ENCODE measurements at regions not wholly inside any gene's neighbourhood (a gene's known extent, or its start where the extent isn't known, plus 50 kb on each side); places are given as distances from the start of the nearest gene placed in this dataset.

DNA sequence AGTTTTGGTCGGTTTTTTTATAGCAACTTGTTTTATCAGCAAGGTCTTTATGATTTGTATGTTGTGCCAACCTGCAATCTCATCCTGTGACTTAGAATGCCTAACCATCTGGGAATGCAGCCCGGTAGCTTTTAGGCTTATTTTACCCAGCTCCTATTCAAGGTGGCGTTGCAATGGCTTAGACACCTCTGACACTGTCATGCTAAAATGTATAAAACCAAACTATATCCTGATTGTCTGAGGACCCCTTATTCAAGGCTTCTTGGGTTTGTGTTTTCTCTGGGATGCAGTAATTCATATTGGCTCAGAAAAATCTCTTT lies 209.0 kb upstream of the ALCAM start:
- Histone ChIP-seq H3K4me1 (peaks cover 9% of the 10 kb centered on the region), H3K27me3 (no peaks in the 10 kb centered on the region), H3K27ac (no peak overlapping the region), H3K9me3 (no peaks in the 10 kb centered on the region), H3K36me3 (replicated peaks in 1 of 2; ENCODE audit: insufficient read depth in 1 of 2, low read depth in 2 of 2) (no peaks in the 10 kb centered on the region), H3K4me3 (no peak overlapping the region)
- intact Hi-C loops (cut with DNase I), result no loop called here
- ATAC-seq (no peak), DNase-seq (no peak)
- 67 to 69% methylated on average over 3 of the region's 3 CpGs for WGBS, 2 donors
- no peak for TF ChIP-seq POLR2A (IDR thresholded peaks at IDR 0.05)
- TF ChIP-seq, protein P1, sequence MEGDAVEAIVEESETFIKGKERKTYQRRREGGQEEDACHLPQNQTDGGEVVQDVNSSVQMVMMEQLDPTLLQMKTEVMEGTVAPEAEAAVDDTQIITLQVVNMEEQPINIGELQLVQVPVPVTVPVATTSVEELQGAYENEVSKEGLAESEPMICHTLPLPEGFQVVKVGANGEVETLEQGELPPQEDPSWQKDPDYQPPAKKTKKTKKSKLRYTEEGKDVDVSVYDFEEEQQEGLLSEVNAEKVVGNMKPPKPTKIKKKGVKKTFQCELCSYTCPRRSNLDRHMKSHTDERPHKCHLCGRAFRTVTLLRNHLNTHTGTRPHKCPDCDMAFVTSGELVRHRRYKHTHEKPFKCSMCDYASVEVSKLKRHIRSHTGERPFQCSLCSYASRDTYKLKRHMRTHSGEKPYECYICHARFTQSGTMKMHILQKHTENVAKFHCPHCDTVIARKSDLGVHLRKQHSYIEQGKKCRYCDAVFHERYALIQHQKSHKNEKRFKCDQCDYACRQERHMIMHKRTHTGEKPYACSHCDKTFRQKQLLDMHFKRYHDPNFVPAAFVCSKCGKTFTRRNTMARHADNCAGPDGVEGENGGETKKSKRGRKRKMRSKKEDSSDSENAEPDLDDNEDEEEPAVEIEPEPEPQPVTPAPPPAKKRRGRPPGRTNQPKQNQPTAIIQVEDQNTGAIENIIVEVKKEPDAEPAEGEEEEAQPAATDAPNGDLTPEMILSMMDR (IDR thresholded peaks at IDR 0.05), result no peak

- ATAC-seq (no peak), DNase-seq (no peak)
- Histone ChIP-seq H3K4me3 (no peak overlapping the region), H3K27ac (no peak overlapping the region), H3K4me1 (peaks cover 3% of the 10 kb centered on the region), H3K36me3 (replicated peaks in 1 of 2; ENCODE audit: insufficient read depth in 1 of 2, low read depth in 2 of 2) (no peaks in the 10 kb centered on the region), H3K9me3 (no peaks in the 10 kb centered on the region), H3K27me3 (no peaks in the 10 kb centered on the region)
- intact Hi-C loops (cut with DNase I), result no loop called here
- TF ChIP-seq, protein P1 (IDR thresholded peaks at IDR 0.05), result no peak
- no peak for TF ChIP-seq POLR2A (IDR thresholded peaks at IDR 0.05)
These were observed 208.4 kb upstream of the ALCAM start for GRCh38 chr3:105158286-105158685.

- TF ChIP-seq, protein P1 (IDR thresholded peaks at IDR 0.05), result no peak
- TF ChIP-seq POLR2A (IDR thresholded peaks at IDR 0.05), result no peak
- DNase-seq (no peak), ATAC-seq (no peak)
- no peak overlapping the region for H3K4me3 ChIP-seq
- H3K27me3 ChIP-seq, result no peaks in the 10 kb centered on the region
- no peak overlapping the region for H3K27ac ChIP-seq
- H3K36me3 ChIP-seq (replicated peaks in 1 of 2; ENCODE audit: insufficient read depth in 1 of 2, low read depth in 2 of 2), result no peaks in the 10 kb centered on the region
- no peaks in the 10 kb centered on the region for H3K4me1 ChIP-seq
- WGBS, 2 donors, result 69 to 79% methylated on average over 1 of the region's 1 CpG
- no peaks in the 10 kb centered on the region for H3K9me3 ChIP-seq
- intact Hi-C loops (cut with DNase I), result no loop called here
These were observed 204.3 kb upstream of the ALCAM start for GRCh38 chr3:105162448-105162847.

DNA sequence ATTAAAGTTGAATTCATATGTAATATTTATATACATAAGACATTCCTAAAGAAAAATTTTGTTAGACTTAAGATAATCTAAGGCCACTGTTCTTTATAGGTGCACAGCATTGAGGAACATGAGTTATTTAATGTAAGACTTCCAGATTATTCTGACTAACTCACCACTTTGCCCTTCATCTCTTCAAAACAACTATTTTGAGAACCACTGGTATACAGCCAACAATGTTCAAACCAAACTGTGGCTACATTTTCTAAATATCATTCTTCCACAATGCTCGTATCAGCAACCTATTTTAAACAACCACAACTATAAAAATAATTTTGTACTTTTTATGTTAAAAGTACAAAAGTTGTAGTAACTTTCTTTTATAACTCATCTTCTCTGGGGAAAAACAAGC lies 199.8 kb upstream of the ALCAM start:
- intact Hi-C loops (cut with DNase I), result no loop called here
- Histone ChIP-seq H3K4me3 (no peak overlapping the region), H3K9me3 (no peaks in the 10 kb centered on the region), H3K4me1 (no peaks in the 10 kb centered on the region), H3K27ac (no peak overlapping the region), H3K27me3 (no peaks in the 10 kb centered on the region), H3K36me3 (replicated peaks in 1 of 2; ENCODE audit: insufficient read depth in 1 of 2, low read depth in 2 of 2) (no peaks in the 10 kb centered on the region)
- no peak for TF ChIP-seq POLR2A (IDR thresholded peaks at IDR 0.05)
- TF ChIP-seq, protein P1 (IDR thresholded peaks at IDR 0.05), result no peak
- DNase-seq (no peak), ATAC-seq (no peak)
- WGBS, 2 donors, result 66 to 78% methylated on average over 1 of the region's 1 CpG

DNA sequence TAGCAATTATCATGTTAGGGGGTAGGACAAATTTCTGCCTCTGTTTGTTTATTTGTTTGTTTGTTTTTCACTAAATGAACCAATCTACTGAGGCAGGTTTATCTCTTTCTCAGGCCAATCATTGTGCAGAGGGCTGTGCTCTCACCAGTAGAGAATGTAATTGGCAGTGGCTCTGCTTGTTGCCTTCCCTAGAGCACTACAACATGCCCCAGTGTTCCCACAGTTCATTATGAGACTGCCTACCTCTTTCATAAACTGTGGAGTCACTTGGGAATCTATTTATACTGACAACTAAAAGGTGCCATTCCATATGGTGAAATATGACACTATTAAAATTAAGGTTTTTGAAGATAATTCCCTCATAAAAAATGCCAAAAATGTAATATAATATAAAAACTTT lies 196.3 kb upstream of the ALCAM start:
- ATAC-seq, result no peak
- H3K9me3 ChIP-seq, result no peaks in the 10 kb centered on the region
- H3K27me3 ChIP-seq, result no peaks in the 10 kb centered on the region
- no peaks in the 10 kb centered on the region for H3K36me3 ChIP-seq (replicated peaks in 1 of 2; ENCODE audit: insufficient read depth in 1 of 2, low read depth in 2 of 2)
- H3K27ac ChIP-seq, result no peak overlapping the region
- no peak for DNase-seq
- no peak overlapping the region for H3K4me3 ChIP-seq
- TF ChIP-seq POLR2A (IDR thresholded peaks at IDR 0.05), result no peak
- TF ChIP-seq, protein P1 (IDR thresholded peaks at IDR 0.05), result no peak
- no peaks in the 10 kb centered on the region for H3K4me1 ChIP-seq
- intact Hi-C loops (cut with DNase I), result no loop called here

Measured in body of pancreas (tissue), 4 donors.